Lower leg skin (tissue), 3 donors: ENCODE measurements at regions not wholly inside any gene's neighbourhood (a gene's known extent, or its start where the extent isn't known, plus 50 kb on each side); places are given as distances from the start of the nearest gene placed in this dataset.

ENCODE experiments used
- CTCF ChIP-seq, 3 donors: fragments of 450-650 bp; IDR thresholded peaks; one replicate each; pipeline ENCODE4 v1.5.1; 2016; ENCODE audit warnings: antibody characterized with exemption in 3 of 3, mild to moderate bottlenecking in 3 of 3, moderate library complexity in 2 of 3
- POLR2A ChIP-seq, 2 donors: fragments of 450-650 bp; IDR thresholded peaks; one replicate each; pipeline ENCODE4 v1.6.1; 2016 to 2017; ENCODE audit warnings: antibody characterized with exemption in 2 of 2, mild to moderate bottlenecking in 1 of 2, moderate library complexity in 1 of 2

GRCh38 chr10:130878131-130878530 is 433.4 kb downstream of the TCERG1L start:
- TF ChIP-seq POLR2A (IDR thresholded peaks at IDR 0.05) (no peak), CTCF (IDR thresholded peaks at IDR 0.05) (no peak)
